Skeletal muscle tissue (tissue), 3 donors: ENCODE measurements at regions not wholly inside any gene's neighbourhood (a gene's known extent, or its start where the extent isn't known, plus 50 kb on each side); places are given as distances from the start of the nearest gene placed in this dataset.
"Not testable (repeated sequence)": the region's sequence is repeated elsewhere in the genome, so short reads cannot be mapped to it uniquely, and the experiment has no call there.

Source experiments
- H3K27ac ChIP-seq: one replicate; pipeline ENCODE4 v1.7.0; 2013; ENCODE audit warnings: mild to moderate bottlenecking, low read depth, low read length, inconsistent platforms
- H3K27me3 ChIP-seq, 3 donors: one replicate each; pipeline ENCODE4 v1.7.0; 2013; ENCODE audit warnings: low read length in 3 of 3; ENCODE audit not compliant: control insufficient read depth in 3 of 3, insufficient read depth in 3 of 3
- H3K36me3 ChIP-seq, 3 donors: one replicate each; pipeline ENCODE4 v1.7.0; 2013; ENCODE audit warnings: low read length in 3 of 3; ENCODE audit not compliant: control insufficient read depth in 3 of 3, insufficient read depth in 3 of 3
- H3K4me1 ChIP-seq, 3 donors: one replicate each; pipeline ENCODE4 v1.7.0; 2013; ENCODE audit warnings: low read length in 3 of 3, mild to moderate bottlenecking in 3 of 3; ENCODE audit not compliant: control insufficient read depth in 3 of 3, insufficient read depth in 3 of 3
- H3K4me3 ChIP-seq, 3 donors: one replicate each; pipeline ENCODE4 v1.7.0; 2013; ENCODE audit warnings: low read length in 3 of 3
- H3K9ac ChIP-seq, 3 donors: one replicate each; pipeline ENCODE4 v1.7.0; 2013; ENCODE audit warnings: low read length in 3 of 3, mild to moderate bottlenecking in 3 of 3, moderate library complexity in 2 of 3, low read depth in 1 of 3
- H3K9me3 ChIP-seq, 3 donors: one replicate each; pipeline ENCODE4 v1.7.0; 2013; ENCODE audit warnings: low read length in 3 of 3; ENCODE audit not compliant: control insufficient read depth in 3 of 3
- donor health status: Osteomylitis.

DNA sequence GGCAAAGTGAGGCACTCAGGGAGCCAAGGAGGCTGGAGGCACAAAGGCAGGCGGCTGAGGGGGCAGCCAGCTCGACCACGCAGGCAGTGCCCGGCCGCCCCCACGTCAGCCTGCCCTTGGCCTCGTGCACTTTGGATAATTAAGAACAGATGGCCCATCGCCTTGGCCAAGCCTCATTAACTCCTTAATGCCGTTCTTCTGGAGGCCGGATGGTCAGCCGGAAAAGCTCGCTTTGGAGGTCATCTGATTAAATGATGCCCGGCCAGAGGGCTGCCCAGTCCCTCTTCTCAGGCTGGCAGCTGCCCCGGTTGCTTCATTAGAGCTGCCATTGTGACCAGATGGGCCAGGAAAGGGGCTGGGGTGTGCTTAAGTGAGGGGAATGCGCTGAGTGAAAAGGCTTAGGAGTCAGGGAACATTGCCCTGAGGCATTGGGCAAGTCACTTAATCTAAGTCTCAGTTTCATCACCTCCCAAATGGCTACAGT is 364.0 kb downstream of the NPIPA8 start:
- Histone ChIP-seq H3K27ac (no peak overlapping the region), H3K27me3 (peaks cover 0 to 5% (median 0%) of the 10 kb centered on the region in 3 donors), H3K9me3 (no peaks in the 10 kb centered on the region), H3K36me3 (no peaks in the 10 kb centered on the region), H3K4me1 (peaks cover 7 to 16% (median 11%) of the 10 kb centered on the region in 3 donors), H3K9ac (no peak overlapping the region), H3K4me3 (peak overlapping the region in 1 of 3 donors; percentile 22)

DNA sequence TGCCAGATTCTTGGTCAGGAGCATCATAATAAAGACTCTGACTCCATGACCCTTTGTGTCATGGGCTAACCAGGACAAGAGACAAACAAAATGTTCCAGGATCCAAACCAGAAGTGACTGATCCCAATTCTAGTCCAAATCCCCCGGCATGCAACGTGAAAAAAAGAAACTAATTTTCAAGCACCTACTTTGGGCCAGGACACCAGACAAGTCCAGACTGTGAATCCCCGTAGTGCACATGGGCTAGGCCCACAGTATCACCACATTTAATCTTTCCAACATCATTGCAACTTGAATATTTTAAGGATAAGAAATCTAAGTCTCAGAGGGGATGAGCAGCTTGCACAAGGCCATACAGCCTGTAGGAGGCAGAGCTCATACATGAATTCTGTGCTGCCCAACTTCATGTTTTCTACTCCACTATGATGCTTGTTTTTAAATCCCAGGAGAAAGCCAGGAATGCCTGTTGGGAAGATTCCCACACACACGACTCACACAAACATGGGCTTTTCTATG is 365.7 kb downstream of the NPIPA8 start:
- Histone ChIP-seq H3K4me3 (no peak overlapping the region), H3K36me3 (no peaks in the 10 kb centered on the region), H3K9me3 (no peaks in the 10 kb centered on the region), H3K27me3 (peaks cover 0 to 5% (median 0%) of the 10 kb centered on the region in 3 donors), H3K4me1 (peaks cover 7 to 16% (median 11%) of the 10 kb centered on the region in 3 donors), H3K27ac (no peak overlapping the region), H3K9ac (no peak overlapping the region)

DNA sequence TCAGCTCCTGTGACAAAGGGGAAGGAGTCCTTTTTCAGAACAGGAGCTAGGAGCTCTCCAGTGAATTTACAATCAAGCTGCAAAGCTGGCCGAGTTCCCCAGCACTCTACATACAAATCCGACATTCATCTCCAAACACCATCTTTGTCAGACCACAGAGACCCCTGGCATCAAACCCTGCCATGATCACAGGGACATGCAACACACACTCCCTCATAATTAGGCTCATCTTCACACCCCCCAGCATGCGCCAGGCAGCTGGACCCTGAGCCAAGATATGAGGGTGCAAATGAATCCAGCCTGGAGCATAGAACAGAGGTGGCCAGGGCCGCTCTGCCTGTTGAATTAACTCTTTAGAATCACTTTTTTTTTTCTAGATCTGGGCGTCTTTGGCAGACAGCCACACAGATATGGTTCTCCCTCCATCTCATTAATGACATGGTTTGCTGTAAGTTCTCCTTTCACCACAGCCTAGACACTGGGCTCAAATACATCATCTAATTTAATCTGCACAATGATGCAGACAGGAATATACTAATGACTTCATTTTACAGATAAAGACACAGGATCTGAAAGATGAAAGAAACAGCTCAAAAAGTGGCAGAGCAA is 366.3 kb downstream of the NPIPA8 start:
- Histone ChIP-seq H3K36me3 (no peaks in the 10 kb centered on the region), H3K4me1 (peaks cover 7 to 16% (median 11%) of the 10 kb centered on the region in 3 donors), H3K4me3 (no peak overlapping the region), H3K27ac (no peak overlapping the region), H3K9me3 (no peaks in the 10 kb centered on the region), H3K9ac (no peak overlapping the region), H3K27me3 (peaks cover 0 to 5% (median 0%) of the 10 kb centered on the region in 3 donors)

DNA sequence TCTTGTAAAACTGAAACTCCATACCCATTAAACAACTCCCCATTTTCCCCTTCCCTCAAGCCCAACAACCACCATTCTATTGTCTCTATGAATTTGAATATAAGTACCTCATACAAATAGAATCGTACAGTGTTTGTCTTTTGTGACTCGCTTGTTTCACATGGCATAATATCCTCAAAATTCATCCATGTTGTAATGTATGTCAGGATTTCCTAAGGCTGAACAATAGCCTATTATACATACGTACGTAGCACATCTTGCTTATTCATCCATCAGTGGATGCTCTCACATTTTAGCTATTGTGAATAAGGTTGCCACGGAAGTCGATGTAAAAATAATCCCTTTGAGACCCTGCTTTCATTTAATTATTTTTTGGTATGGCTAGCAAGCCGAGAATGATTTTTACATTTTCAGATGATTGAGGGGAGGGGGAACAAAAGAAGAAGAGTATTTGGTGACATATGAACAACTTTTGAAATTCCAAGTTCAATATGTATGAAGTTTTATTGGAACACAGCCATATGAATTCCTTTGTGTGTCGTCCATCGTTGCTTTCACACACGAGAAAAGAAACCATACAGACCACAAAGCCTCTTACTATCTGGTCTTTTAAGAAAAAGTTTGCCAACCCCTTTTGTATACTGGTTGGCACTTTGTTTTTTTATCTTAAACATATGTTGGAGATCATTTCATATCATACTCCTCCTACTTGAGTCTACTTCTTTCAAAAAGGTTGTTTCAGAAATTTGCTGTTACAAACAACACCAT is 371.2 kb downstream of the NPIPA8 start:
- H3K9me3 ChIP-seq, result no peaks in the 10 kb centered on the region
- no peak overlapping the region for H3K27ac ChIP-seq
- H3K4me1 ChIP-seq, result peaks cover 0 to 2% (median 0%) of the 10 kb centered on the region in 3 donors
- no peak overlapping the region for H3K9ac ChIP-seq
- no peaks in the 10 kb centered on the region for H3K36me3 ChIP-seq
- no peak overlapping the region for H3K4me3 ChIP-seq
- H3K27me3 ChIP-seq, result no peaks in the 10 kb centered on the region

DNA sequence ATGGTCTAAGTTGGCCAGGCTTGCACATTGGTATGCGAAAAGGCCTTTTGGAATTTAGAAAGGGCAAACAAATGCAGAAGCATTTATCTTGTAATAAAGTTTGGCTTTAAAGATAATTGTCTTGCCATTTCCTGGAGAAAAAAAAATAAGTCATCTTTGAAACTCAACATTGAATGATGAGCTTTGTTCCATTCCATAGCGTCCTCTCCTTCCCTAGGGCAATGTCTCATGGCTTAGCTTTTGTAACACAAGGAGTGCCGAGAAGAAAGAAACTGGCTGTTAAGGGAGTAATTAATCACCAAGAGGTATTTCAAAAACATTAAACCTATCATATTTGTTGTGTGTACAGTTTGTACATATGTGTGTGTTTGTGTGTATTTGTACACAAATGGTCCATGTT is 372.3 kb downstream of the NPIPA8 start:
- H3K9ac ChIP-seq, result no peak overlapping the region
- H3K27me3 ChIP-seq, result no peaks in the 10 kb centered on the region
- no peak overlapping the region for H3K27ac ChIP-seq
- H3K9me3 ChIP-seq, result no peaks in the 10 kb centered on the region
- H3K4me1 ChIP-seq, result no peaks in the 10 kb centered on the region
- H3K4me3 ChIP-seq, result no peak overlapping the region
- H3K36me3 ChIP-seq, result no peaks in the 10 kb centered on the region

DNA sequence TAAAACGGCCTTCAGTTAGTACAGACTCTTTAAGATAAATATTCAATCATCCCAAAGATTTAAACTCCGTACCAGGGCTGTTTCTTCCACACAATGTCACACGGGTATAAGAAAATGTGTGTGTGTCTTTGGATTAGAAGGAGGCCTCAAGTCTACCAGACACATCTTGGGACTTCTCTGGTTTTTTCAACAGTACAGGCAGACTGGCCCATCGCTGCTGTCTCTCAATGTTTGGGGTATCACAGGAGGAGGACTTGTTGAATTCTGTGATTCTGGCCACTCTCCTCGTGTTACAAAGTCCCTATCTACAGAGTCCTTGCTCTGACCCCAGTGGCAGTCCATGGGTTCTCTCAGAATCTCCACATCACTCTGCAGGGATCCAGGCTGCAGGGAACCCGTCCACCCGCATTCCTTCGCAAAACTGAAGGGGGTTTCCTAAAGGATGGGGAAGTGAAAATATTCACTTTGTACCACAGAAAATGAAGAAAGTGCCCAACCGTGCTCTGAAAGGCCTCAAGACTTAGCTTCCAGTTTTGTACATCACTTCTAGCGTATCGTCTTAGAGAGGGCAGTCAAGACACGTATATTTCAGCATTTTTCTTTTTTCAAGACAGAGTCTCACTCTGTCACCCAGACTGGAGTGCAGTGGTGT is 373.2 kb downstream of the NPIPA8 start:
- no peaks in the 10 kb centered on the region for H3K27me3 ChIP-seq
- H3K9ac ChIP-seq, result no peak overlapping the region
- no peak overlapping the region for H3K27ac ChIP-seq
- H3K4me1 ChIP-seq, result no peaks in the 10 kb centered on the region
- H3K9me3 ChIP-seq, result no peaks in the 10 kb centered on the region
- no peak overlapping the region for H3K4me3 ChIP-seq
- H3K36me3 ChIP-seq, result no peaks in the 10 kb centered on the region

DNA sequence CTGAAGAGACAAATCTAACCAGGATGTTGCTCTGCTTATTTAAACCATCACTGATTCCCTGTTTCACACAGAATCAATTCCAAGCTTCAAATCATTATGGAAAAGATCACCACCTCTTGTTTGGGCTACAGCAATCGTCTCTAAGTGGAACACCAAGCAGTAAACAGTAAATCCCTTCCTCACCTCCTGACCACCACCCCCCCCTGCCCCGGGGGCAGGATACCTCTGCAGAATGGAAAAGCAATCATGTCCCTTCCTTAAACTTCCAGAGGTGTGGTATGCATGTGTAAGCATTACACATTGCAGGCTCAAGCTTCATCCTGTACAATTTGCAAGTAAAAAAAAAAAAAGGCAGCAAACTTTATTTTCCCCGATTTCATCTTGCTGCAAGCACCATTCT is 373.8 kb downstream of the NPIPA8 start:
- H3K4me1 ChIP-seq, result no peaks in the 10 kb centered on the region

DNA sequence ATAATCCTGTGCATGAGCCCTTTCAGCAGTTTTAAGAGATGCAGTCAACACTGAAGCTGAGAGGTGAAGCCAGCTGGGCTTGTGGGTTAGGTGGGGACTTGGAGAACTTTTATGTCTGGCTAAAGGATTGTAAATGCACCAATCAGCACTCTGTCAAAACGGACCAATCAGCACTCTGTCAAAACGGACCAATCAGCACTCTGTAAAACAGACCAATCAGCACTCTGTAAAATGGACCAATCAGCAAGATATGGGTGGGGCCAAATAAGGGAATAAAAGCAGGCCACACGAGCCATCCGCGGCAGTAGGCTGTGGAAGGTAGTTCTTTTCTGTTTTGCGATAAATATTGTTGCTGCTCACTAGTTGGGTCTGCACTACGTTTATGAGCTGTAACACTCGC is 374.7 kb downstream of the NPIPA8 start:
- not testable (repeated sequence) for H3K4me3 ChIP-seq, H3K36me3 ChIP-seq, H3K27me3 ChIP-seq

More for the DNA sequence above, 373.8 kb downstream of the NPIPA8 start:
- Histone ChIP-seq H3K27ac (no peak overlapping the region), H3K9ac (no peak overlapping the region), H3K36me3 (no peaks in the 10 kb centered on the region), H3K9me3 (no peaks in the 10 kb centered on the region), H3K27me3 (no peaks in the 10 kb centered on the region), H3K4me3 (no peak overlapping the region)

DNA sequence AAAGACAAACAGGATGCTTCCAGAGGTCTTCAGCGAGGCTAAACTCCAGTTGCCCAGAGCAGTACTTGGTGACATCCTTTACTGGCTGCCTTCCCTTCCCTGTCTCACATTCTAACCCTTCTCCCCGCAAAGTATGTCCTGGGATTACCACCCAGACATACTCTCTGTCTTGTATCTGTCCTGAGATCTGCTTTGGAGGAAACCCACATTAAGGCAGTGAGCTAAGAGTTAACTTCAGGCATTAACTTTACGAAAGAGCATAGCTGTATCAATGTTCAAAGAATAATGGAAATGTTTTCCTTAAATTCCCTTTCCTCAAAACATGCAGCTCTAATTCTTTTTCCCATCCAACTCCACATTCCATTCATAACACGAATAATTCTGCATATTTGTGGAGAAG is 385.2 kb downstream of the NPIPA8 start:
- H3K36me3 ChIP-seq, result no peaks in the 10 kb centered on the region
- H3K27ac ChIP-seq, result no peak overlapping the region
- H3K9ac ChIP-seq, result no peak overlapping the region
- H3K4me3 ChIP-seq, result no peak overlapping the region
- no peaks in the 10 kb centered on the region for H3K27me3 ChIP-seq
- H3K9me3 ChIP-seq, result no peaks in the 10 kb centered on the region
- no peaks in the 10 kb centered on the region for H3K4me1 ChIP-seq

More for the DNA sequence above, 374.7 kb downstream of the NPIPA8 start:
- not testable (repeated sequence) for H3K9ac ChIP-seq, H3K4me1 ChIP-seq, H3K27ac ChIP-seq, H3K9me3 ChIP-seq

DNA sequence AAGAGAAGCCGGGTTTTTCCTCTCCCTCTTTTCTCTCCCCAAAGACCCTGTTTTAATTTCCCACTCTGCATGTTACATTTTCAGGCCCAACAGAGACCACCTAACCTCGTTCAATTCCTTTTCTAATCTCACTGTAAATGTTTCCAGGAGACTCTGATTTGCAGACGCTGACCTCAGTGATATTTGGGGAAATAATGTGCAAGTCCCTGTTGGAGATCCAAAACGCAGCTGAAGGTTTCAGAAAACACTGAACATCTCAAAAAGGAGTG is 386.6 kb downstream of the NPIPA8 start:
- no peaks in the 10 kb centered on the region for H3K27me3 ChIP-seq

More for the DNA sequence above, 386.6 kb downstream of the NPIPA8 start:
- Histone ChIP-seq H3K4me3 (no peak overlapping the region), H3K9me3 (no peaks in the 10 kb centered on the region), H3K36me3 (no peaks in the 10 kb centered on the region), H3K9ac (no peak overlapping the region), H3K27ac (no peak overlapping the region), H3K4me1 (no peaks in the 10 kb centered on the region)
